ENCODE measurements at regions not wholly inside any gene's neighbourhood (a gene's known extent, or its start where the extent isn't known, plus 50 kb on each side); places are given as distances from the start of the nearest gene placed in this dataset.

DNA sequence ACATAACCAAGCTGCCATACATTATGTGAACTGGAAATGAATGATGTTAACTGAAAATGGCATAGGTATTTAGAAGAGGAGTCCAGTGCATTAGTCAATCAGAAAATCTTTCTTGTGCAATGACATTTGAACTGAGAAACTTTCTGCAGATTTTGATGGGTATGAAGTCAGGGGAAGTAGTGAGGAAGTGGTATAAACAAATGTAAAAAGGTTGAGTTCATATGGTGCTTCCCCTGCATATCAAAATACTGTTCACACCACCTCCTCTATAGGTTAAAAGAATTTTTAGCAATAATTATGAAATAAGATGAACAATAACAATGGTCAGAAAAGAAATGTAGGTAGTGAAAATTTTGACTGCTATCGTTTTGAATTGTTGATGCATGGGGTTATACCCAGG lies 800.0 kb downstream of the SLITRK6 start:
- Histone ChIP-seq H3K4me1 (no peaks in the 10 kb centered on the region), H3K9me3 (no peaks in the 10 kb centered on the region), H3K27ac (no peak overlapping the region), H3K4me3 (no peak overlapping the region), H3K36me3 (no peaks in the 10 kb centered on the region), H3K27me3 (no peaks in the 10 kb centered on the region)
- DNase-seq, result no peak
- intact Hi-C loops (cut with DNase I; ENCODE audit: low total_unique reads), result no loop called here
- 85 to 93% (median 91%) methylated on average over 1 of the region's 1 CpG for WGBS, 5 donors
- TF ChIP-seq EP300 (IDR thresholded peaks at IDR 0.05), result no peak
- TF ChIP-seq POLR2A (IDR thresholded peaks at IDR 0.05), result no peak

DNA sequence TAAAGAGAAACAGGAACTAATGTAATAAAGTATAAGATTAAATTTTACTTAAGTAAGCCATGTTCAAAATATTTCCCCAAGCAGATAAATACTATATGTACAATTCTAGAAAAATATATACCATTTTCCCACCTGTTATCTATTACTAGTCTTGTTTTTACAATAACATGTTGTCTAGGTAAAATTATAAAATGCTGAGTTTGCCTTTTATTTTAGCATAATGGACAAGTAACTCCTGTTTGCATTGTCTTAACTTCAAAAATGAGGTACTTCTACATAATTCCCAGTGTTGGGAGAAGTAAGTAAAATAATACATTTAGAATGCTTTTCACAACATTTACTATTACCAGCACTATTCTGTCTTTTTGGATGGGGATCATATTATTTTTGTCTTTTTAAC lies 800.5 kb downstream of the SLITRK6 start:
- Histone ChIP-seq H3K9me3 (no peaks in the 10 kb centered on the region), H3K4me1 (no peaks in the 10 kb centered on the region), H3K27me3 (no peaks in the 10 kb centered on the region), H3K4me3 (no peak overlapping the region), H3K36me3 (no peaks in the 10 kb centered on the region), H3K27ac (no peak overlapping the region)
- TF ChIP-seq POLR2AphosphoS5 (IDR thresholded peaks at IDR 0.05) (no peak), POLR2A (IDR thresholded peaks at IDR 0.05) (no peak), EP300 (IDR thresholded peaks at IDR 0.05) (no peak)
- TF ChIP-seq, protein P1, sequence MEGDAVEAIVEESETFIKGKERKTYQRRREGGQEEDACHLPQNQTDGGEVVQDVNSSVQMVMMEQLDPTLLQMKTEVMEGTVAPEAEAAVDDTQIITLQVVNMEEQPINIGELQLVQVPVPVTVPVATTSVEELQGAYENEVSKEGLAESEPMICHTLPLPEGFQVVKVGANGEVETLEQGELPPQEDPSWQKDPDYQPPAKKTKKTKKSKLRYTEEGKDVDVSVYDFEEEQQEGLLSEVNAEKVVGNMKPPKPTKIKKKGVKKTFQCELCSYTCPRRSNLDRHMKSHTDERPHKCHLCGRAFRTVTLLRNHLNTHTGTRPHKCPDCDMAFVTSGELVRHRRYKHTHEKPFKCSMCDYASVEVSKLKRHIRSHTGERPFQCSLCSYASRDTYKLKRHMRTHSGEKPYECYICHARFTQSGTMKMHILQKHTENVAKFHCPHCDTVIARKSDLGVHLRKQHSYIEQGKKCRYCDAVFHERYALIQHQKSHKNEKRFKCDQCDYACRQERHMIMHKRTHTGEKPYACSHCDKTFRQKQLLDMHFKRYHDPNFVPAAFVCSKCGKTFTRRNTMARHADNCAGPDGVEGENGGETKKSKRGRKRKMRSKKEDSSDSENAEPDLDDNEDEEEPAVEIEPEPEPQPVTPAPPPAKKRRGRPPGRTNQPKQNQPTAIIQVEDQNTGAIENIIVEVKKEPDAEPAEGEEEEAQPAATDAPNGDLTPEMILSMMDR (IDR thresholded peaks at IDR 0.05), result no peak
- intact Hi-C loops (cut with DNase I; ENCODE audit: low total_unique reads), result no loop called here
- no peak for DNase-seq

DNA sequence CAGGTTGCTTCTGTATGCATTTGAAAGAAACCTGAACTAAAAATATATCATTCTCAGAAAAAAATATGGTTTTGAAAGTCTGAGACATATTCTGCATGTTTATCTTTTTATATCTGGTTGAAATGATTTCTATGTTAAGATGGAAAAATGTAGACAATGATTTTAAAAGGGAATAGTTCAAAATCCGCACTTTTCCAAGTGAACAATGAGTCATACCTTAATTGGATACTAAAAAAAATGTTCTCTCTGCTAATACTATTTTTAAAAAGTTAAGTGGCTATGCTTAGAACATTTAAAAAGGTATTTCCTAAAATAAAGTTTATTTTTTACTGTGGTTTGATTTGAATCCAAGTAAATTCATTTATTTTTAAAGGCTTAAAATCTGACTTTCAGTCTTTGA lies 801.4 kb downstream of the SLITRK6 start:
- WGBS, 5 donors, result 45 to 67% (median 58%) methylated on average over 1 of the region's 1 CpG
- H3K27me3 ChIP-seq, result no peaks in the 10 kb centered on the region
- H3K36me3 ChIP-seq, result no peaks in the 10 kb centered on the region
- TF ChIP-seq POLR2A (IDR thresholded peaks at IDR 0.05) (no peak), EP300 (IDR thresholded peaks at IDR 0.05) (no peak), POLR2AphosphoS5 (IDR thresholded peaks at IDR 0.05) (no peak)
- TF ChIP-seq, protein P1 (IDR thresholded peaks at IDR 0.05), result no peak
- no peak overlapping the region for H3K27ac ChIP-seq
- DNase-seq, result no peak
- intact Hi-C loops (cut with DNase I; ENCODE audit: low total_unique reads), result no loop called here
- no peaks in the 10 kb centered on the region for H3K9me3 ChIP-seq
- H3K4me3 ChIP-seq, result no peak overlapping the region
- no peaks in the 10 kb centered on the region for H3K4me1 ChIP-seq

DNA sequence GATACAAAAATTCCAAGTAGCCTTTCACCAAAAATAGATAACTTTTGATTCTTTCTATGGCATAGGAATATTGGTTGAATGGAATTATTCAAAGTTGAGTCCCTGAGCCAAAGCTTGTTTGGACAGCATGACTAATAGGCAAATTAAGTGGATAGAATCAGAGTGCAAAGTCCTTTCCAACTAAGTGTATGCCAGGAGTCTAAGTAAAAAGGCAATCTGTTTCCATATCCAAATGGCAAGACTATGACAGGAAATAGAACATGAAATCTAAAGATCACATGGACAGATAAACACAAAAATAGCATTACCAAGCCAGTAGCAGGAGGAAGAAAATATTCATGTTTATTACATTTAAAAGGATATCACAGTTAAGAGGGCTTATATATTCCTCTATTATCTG lies 804.6 kb downstream of the SLITRK6 start:
- H3K9me3 ChIP-seq, result no peaks in the 10 kb centered on the region
- H3K27ac ChIP-seq, result no peak overlapping the region
- peak in 1 of 2 donors; percentile 67 for DNase-seq
- TF ChIP-seq POLR2AphosphoS5 (IDR thresholded peaks at IDR 0.05), result no peak
- no peak for TF ChIP-seq POLR2A (IDR thresholded peaks at IDR 0.05)
- TF ChIP-seq, protein P1 (IDR thresholded peaks at IDR 0.05), result no peak
- no peak for TF ChIP-seq EP300 (IDR thresholded peaks at IDR 0.05)
- no peaks in the 10 kb centered on the region for H3K36me3 ChIP-seq
- no peaks in the 10 kb centered on the region for H3K27me3 ChIP-seq
- H3K4me1 ChIP-seq, result no peaks in the 10 kb centered on the region
- intact Hi-C loops (cut with DNase I; ENCODE audit: low total_unique reads), result no loop called here
- no peak overlapping the region for H3K4me3 ChIP-seq

DNA sequence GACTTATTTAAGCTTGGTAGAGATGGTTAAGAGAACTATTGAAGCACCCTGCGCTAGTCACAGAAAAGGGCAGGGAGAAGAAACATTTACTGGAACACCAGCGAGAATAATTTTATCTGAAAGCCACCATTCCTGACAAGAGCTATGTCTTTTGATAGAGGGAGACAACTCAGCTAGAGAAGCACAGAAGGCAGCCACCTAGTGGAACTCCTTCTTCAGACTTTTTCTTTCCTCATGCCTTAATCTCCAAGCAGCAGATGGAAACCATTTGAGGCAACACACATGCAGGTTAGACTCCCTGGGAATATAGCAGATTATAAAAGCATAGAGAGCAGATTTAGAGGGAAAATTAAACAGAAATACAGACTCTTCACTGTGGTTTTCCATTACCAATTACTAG lies 813.4 kb downstream of the SLITRK6 start:
- intact Hi-C loops (cut with DNase I; ENCODE audit: low total_unique reads), result no loop called here
- TF ChIP-seq, protein P1 (IDR thresholded peaks at IDR 0.05), result no peak
- DNase-seq, result no peak
- no peaks in the 10 kb centered on the region for H3K36me3 ChIP-seq
- H3K27me3 ChIP-seq, result no peaks in the 10 kb centered on the region
- no peak overlapping the region for H3K4me3 ChIP-seq
- H3K4me1 ChIP-seq, result no peaks in the 10 kb centered on the region
- H3K9me3 ChIP-seq, result no peaks in the 10 kb centered on the region
- no peak overlapping the region for H3K27ac ChIP-seq
- 72 to 89% (median 87%) methylated on average over 2 of the region's 2 CpGs for WGBS, 5 donors

All from stomach (tissue), 8 donors.